GM21723 (cell line): ENCODE measurements at regions not wholly inside any gene's neighbourhood (a gene's known extent, or its start where the extent isn't known, plus 50 kb on each side); places are given as distances from the start of the nearest gene placed in this dataset.
A peak's percentile ranks its signal among the peaks of the same experiment; 100 is the strongest.

Experiments used
- ATAC-seq: cut with Tn5 transposase; IDR thresholded peaks from one replicate; pipeline ENCODE4 v1.9.1; 2021; ENCODE audit warnings: mild to moderate bottlenecking, moderate library complexity; ENCODE audit not compliant: unreplicated experiment

DNA sequence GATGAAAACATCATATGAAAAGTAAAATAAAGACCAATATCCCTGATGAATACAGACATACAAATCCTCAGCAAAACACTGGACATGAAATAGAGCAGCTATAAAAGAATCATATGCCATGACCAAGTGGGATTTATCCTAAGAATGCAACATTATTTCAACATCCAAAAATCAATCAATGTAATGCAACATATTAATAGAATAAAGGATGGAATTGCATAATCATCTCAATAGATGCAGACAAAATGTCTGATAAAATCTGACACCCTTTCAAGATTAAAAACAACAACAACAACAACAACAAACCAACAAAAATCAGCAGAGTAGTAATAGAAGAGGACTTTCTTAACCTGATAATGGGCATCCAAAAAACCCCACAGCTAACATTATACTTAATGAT lies 63.8 kb upstream of the IL1R1 start:
- no peak for ATAC-seq

DNA sequence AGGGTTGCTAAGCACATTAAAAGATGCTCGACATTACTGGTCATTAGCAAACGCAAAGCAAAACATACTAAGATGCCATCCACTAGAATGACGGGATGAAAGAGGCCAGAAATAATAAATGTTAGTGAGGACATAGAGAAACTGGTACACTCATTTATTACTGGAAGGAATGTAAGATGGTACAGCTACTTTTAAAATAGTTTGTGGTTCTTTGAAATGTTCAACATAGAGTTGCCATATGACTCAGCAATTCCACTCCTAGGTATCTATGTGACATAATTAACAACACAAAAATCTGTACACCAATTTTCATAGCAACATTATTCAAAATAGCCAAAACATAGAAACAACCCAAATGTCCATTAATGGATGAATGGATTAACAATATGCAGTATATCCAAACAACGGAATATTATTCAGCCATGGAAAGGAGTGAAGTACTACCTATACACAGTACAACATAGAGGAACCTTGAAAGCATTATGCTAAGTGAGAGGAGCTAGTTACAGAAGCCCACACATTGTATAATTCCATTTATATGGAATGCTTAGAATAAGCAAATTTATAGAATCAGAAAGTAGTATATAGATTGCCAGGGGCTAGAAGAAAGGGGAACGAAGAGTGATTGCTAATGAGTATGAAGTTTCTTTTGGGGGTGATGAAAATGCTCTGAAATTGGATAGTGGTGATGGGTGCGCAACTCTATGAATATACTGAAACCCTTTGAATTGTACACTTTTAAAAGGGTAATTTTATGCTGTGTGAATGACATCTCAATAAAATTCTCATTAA lies 61.9 kb upstream of the IL1R1 start:
- ATAC-seq: peak; percentile 56

DNA sequence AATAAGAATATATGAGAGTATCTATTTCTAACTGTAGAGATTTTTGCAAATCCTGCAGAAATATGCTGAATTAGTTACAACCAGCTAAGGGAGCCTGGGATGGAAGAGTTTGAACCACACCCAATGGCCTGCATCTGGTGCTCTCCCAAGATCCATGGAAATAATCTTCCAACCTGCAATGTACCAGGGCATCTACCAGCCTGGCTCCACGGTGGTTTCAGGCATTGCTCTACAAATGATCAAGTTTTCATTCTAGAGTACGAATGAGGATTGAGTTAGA lies 61.4 kb upstream of the IL1R1 start:
- no peak for ATAC-seq

DNA sequence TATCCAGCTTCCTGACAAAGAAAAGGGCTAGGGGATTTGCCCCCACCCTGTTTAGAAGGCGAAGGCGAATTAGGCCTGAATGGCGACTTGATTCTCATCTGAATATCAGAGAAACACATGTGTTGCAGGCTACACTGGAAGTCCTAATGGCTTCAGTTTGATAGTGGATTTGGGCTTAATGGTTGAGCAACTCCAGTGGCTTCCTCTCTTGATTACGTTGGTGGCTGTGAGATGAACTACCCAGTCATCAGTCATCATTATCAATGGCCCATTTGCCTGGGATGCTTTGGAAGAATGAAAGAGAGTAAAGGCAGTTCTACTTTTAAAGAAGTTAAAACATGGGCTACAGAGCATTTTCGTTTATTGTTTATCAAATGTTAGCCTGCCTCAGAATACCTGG lies 60.9 kb upstream of the IL1R1 start:
- ATAC-seq: no peak

DNA sequence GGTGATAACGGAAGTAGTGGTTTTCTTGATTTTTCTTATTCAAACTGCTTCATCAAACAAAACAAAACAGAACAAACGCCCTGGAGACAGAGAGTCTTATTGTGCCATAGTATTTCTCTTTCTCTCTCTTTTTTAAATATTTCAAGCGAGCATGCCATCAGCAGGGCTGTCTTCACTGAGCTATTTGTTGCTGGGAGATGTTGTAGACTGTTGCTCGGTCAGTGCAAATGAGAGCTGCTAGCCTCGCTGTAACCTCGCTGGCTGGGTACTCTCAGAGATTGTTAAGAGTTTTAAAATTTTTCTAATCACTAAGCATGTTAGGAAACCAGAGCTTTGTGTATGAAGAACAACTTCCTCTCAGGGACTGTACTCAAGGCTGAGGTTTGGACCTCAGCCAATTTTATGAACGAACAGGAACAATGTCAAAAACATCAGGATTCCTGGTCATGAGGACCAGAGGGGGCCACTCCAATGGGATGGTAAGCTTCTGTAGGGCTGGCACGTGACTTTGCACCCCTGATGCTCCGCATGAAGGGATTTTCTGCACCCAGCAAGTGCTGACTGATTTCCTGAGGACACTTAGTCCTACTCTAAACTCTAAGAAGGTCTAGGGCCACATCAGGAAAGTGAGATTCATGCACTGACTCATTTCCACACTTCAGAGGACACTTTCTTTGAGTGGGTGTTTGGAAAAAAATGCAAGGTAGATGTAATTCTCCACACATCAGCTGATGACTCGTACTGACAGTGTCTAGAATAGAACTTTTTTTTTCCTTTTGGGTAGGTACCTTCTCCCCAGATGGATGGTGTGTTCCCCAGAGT lies 59.8 kb upstream of the IL1R1 start:
- ATAC-seq: peak; percentile 86

DNA sequence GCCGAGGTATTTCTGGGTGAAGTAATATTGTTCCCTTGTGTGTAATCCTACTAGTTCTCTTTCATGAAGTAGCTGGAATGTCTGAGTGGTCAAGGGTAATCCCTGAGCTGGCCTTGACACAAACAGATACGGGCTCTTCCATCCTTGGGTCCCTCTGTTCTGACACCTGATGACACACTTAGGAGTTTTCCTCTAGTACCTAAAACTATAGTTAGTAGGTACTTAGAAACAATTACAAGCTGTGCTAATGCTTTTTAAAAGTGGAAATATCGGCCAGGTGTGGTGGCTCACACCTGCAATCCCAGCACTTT lies 59.2 kb upstream of the IL1R1 start:
- no peak for ATAC-seq

DNA sequence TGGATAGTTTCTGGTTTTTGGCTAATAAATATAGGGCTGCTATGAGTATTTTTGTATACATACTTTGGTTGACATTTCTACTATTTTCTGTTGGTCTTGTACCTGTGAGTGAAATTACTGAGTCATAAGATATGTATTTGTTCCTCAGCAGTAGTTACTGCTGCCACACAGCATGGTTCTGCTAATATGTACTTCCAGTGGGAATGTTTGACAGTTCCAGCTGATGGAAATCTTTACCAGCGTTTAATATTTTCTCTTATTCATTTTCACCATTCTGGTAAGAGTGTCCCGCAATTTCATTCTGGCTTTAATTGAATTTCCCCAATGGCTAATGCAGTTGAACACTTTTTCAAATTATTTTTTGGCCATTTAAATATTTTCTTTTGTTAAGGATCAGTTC lies 57.9 kb upstream of the IL1R1 start:
- ATAC-seq: no peak

DNA sequence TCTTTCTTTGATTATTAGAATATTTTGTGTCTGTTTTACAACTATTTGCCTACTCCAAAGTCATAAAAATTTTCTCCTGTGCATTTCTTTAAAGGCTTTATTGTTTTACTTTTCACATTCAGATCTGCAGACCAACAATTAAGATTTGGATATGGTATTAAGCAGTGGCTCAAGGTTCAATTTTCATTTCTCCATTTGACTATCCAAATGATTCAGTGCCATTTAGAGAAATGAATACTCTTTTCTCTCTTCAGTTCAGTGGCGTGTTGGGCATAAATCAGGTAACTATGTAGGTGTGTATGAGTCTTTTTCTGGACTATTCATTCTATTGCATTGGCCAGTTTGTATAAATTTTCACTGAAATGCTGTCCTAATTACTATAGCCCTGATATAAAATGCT lies 57.3 kb upstream of the IL1R1 start:
- ATAC-seq: no peak

DNA sequence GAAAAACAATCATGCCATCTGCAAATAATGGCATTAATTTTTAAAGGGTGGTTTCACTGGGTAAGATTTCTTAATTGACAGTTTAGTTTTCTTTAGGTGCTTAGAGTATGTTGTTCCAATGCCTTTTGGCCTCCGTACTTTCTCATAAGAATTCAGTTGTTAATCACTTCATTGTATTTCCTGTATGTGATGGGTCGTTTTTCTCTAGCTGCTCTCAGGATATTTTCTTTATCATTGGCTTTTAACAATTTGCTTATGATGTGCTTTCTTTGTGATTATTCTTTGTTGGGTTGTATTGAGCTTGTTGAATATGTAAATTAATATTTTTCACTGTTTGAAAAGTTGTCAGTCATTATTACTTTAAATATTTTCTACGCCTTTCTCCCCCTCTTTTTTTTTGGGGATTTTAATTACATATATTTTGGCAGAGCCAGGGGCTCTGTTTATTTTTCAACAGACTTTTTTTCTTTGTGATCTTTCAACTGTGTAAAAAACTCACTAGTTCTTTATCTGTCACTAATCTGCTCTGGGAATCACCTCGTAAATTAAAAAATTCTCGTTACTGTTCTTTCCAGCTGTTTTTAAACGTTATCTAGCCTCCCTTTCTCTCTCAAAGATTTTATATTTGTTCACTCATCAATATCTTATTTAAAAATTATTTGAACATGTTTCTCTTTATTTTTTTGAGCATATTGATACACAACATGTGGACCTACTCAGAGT lies 56.2 kb upstream of the IL1R1 start:
- no peak for ATAC-seq

DNA sequence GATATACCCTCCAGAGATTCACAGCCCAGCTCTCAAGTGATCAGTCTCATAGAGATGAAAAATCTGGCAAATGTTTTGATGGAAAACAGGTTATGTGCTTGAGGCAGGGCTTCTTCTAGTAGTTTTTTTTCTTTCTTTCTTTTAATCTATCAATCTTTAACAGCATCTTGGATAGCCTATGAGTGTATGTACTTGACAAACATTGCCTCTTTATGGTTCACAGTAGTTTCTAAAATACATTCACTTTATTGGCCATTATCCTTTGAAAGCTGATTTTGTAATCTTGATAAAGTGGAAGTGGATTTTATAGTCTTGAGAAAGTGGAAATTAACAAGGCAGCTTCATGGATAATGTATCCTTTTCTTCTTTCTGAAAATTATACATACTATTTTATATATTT lies 51.4 kb upstream of the IL1R1 start:
- no peak for ATAC-seq

DNA sequence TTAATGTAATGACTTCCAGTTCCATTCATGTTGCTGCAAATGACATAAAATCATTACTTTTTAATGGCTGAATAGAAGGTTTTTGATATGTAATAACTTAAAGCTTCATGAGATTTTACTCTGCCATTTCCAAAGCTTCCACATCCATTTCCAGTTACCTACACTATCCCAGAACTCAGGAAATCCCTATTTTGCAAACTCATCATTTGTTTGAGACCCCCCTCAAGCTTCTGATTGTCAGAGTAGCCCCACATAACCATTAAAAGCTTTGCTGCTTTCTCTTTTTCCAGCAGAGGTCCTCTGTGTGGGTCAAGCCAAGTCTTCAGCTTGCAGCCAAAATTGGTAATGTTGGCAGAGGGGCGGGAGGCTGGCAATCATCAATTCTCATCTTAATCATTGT lies 50.6 kb upstream of the IL1R1 start:
- ATAC-seq: no peak

DNA sequence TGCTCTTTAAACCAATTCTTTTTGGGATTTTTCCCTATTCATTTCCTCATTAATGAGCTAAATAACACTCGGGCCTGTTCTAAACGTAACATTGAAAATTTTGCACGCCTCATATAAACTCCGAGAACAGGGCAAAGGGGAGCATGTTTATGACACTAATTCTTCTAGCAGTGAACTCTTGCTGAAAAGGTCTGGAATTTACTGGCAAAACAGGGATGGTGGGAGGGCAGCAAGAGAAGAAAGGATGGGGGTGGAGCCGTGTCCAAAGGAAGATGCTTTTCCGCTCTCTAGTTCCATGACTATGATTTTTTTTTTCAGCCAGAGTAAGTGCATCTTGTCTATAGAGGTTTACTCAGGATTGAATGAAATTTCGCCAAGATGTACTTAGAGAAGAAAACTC lies 50.0 kb upstream of the IL1R1 start:
- no peak for ATAC-seq
